ENCODE measurements at regions not wholly inside any gene's neighbourhood (a gene's known extent, or its start where the extent isn't known, plus 50 kb on each side); places are given as distances from the start of the nearest gene placed in this dataset.

DNA sequence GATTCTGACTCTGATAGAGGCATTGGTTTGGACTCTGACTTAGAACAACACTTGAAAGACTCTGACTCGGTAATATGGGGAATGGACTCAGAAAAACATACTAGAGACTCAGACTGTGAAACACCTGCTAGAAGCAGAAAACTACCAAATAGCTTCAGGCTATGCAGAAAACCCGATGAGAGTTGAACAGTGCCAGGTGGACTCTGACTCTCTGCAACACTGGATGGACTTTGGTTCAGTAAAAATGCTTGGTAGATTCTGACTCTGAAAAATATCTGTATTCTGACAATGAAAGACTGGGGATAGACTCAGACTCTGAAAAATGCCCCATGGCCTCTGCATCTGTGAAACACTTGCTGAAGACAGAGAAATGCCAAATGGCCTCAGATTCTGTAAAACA lies 215.1 kb upstream of the HDX start:
- TF ChIP-seq ZBTB7A (tag by site-specific recombination; IDR thresholded peaks at IDR 0.05; ENCODE audit: low read depth) (no peak), ZNF184 (tag by site-specific recombination; IDR thresholded peaks at IDR 0.05) (no peak), ZNF707 (tag by site-specific recombination; IDR thresholded peaks at IDR 0.05) (no peak), YY1 (tag by site-specific recombination; IDR thresholded peaks at IDR 0.05) (no peak), ZNF792 (tag by site-specific recombination; IDR thresholded peaks at IDR 0.05) (no peak), ZNF658 (tag by site-specific recombination; IDR thresholded peaks at IDR 0.05) (no peak), ZNF391 (tag by site-specific recombination; IDR thresholded peaks at IDR 0.05; ENCODE audit: borderline replicate concordance, low read depth) (no peak)
- TF ChIP-seq, protein P1, sequence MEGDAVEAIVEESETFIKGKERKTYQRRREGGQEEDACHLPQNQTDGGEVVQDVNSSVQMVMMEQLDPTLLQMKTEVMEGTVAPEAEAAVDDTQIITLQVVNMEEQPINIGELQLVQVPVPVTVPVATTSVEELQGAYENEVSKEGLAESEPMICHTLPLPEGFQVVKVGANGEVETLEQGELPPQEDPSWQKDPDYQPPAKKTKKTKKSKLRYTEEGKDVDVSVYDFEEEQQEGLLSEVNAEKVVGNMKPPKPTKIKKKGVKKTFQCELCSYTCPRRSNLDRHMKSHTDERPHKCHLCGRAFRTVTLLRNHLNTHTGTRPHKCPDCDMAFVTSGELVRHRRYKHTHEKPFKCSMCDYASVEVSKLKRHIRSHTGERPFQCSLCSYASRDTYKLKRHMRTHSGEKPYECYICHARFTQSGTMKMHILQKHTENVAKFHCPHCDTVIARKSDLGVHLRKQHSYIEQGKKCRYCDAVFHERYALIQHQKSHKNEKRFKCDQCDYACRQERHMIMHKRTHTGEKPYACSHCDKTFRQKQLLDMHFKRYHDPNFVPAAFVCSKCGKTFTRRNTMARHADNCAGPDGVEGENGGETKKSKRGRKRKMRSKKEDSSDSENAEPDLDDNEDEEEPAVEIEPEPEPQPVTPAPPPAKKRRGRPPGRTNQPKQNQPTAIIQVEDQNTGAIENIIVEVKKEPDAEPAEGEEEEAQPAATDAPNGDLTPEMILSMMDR (tag by site-specific recombination; IDR thresholded peaks at IDR 0.05): no peak
- TF ChIP-seq, protein P2, sequence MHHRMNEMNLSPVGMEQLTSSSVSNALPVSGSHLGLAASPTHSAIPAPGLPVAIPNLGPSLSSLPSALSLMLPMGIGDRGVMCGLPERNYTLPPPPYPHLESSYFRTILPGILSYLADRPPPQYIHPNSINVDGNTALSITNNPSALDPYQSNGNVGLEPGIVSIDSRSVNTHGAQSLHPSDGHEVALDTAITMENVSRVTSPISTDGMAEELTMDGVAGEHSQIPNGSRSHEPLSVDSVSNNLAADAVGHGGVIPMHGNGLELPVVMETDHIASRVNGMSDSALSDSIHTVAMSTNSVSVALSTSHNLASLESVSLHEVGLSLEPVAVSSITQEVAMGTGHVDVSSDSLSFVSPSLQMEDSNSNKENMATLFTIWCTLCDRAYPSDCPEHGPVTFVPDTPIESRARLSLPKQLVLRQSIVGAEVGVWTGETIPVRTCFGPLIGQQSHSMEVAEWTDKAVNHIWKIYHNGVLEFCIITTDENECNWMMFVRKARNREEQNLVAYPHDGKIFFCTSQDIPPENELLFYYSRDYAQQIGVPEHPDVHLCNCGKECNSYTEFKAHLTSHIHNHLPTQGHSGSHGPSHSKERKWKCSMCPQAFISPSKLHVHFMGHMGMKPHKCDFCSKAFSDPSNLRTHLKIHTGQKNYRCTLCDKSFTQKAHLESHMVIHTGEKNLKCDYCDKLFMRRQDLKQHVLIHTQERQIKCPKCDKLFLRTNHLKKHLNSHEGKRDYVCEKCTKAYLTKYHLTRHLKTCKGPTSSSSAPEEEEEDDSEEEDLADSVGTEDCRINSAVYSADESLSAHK (tag by site-specific recombination; IDR thresholded peaks at IDR 0.05): no peak
